ENCODE measurements at regions not wholly inside any gene's neighbourhood (a gene's known extent, or its start where the extent isn't known, plus 50 kb on each side); places are given as distances from the start of the nearest gene placed in this dataset.

GRCh38 chr20:43397147-43397546 lies 60.5 kb upstream of the SRSF6 start:
- Histone ChIP-seq H3K27me3 (ENCODE audit: control insufficient read depth in 2 of 2, insufficient read depth in 2 of 2, low read length in 2 of 2) (peaks cover 0 to 6% of the 10 kb centered on the region in 2 experiments; a peak in 1 of 5 replicates), H3K27ac (ENCODE audit: extremely low read depth, low read depth, low read length) (no peak overlapping the region), H3K4me1 (replicated peaks in 1 of 2; ENCODE audit: control insufficient read depth in 2 of 2, insufficient read depth in 2 of 2, low read length in 2 of 2) (no peaks in the 10 kb centered on the region; a peak in 2 of 5 replicates), H3K9me3 (replicated peaks; ENCODE audit: control insufficient read depth, insufficient read depth, low read depth, low read length) (no peaks in the 10 kb centered on the region), H4K20me1 (replicated peaks; ENCODE audit: control insufficient read depth, insufficient read depth, low read length) (no peaks in the 10 kb centered on the region), H3K79me2 (ENCODE audit: control insufficient read depth, insufficient read depth, low read length) (no peaks in the 10 kb centered on the region), H3K4me2 (ENCODE audit: insufficient read depth, low read length) (no peak overlapping the region), H3K9me1 (ENCODE audit: control insufficient read depth, insufficient read depth, low read length) (no peaks in the 10 kb centered on the region), H3K4me3 (no peak overlapping the region), H3K36me3 (ENCODE audit: control insufficient read depth, insufficient read depth, low read length) (no peaks in the 10 kb centered on the region), H3K9ac (ENCODE audit: insufficient read depth in 1 of 2, low read depth in 2 of 2, low read length in 2 of 2) (no peak overlapping the region), H2AFZ (ENCODE audit: low read depth, low read length) (no peak overlapping the region)
- CTCF ChIA-PET (ENCODE audit: low intra/inter-chr PET ratio): no interaction called here
- TF ChIP-seq NFE2 (IDR thresholded peaks at IDR 0.05; ENCODE audit: low read depth) (no peak), ZNF408 (CRISPR knock-in tag; IDR thresholded peaks at IDR 0.05; ENCODE audit: low read depth) (no peak), MAFK (IDR thresholded peaks at IDR 0.05; ENCODE audit: low read length) (no peak), CBX5 (IDR thresholded peaks at IDR 0.05; ENCODE audit: borderline replicate concordance, low read depth) (no peak), FOXJ3 (CRISPR knock-in tag; IDR thresholded peaks at IDR 0.05) (no peak)
- no peak for ATAC-seq
- WGBS (ENCODE audit: insufficient coverage, low coverage, missing lambda C conversion rate): 0% methylated on average over 2 of the region's 2 CpGs
- in situ Hi-C loops (cut with MboI) (no loop called here), intact Hi-C loops (cut with micrococcal nuclease) (no loop called here)
- POLR2A ChIA-PET: interaction anchor here (0.6 to 0.7 kb wide), 2 partner anchors 78 to 1378 kb away, joined by 3 to 5 read pairs; no protein-coding TSS in a partner anchor
- BruUV-seq (replicated peaks): no TSS peak
- no peak for DNase-seq (ENCODE audit: extremely low read depth in 1 of 4, low spot score in 3 of 4)
- FAIRE-seq: no peak

GRCh38 chr20:43393052-43393451 lies 64.6 kb upstream of the SRSF6 start:
- Histone ChIP-seq H3K9me1 (ENCODE audit: control insufficient read depth, insufficient read depth, low read length) (no peaks in the 10 kb centered on the region), H3K27me3 (ENCODE audit: control insufficient read depth in 2 of 2, insufficient read depth in 2 of 2, low read length in 2 of 2) (peaks cover 0 to 11% of the 10 kb centered on the region in 2 experiments; a peak in 2 of 5 replicates), H3K4me2 (ENCODE audit: insufficient read depth, low read length) (no peak overlapping the region), H3K79me2 (ENCODE audit: control insufficient read depth, insufficient read depth, low read length) (no peaks in the 10 kb centered on the region), H3K4me1 (replicated peaks in 1 of 2; ENCODE audit: control insufficient read depth in 2 of 2, insufficient read depth in 2 of 2, low read length in 2 of 2) (peaks cover 0 to 7% of the 10 kb centered on the region in 2 experiments; a peak in 2 of 5 replicates), H3K9ac (ENCODE audit: insufficient read depth in 1 of 2, low read depth in 2 of 2, low read length in 2 of 2) (no peak overlapping the region), H4K20me1 (replicated peaks; ENCODE audit: control insufficient read depth, insufficient read depth, low read length) (0 out of 2 replicates have a peak, but pooled peaks cover 4% of the 10 kb centered on the region), H3K4me3 (no peak overlapping the region), H3K27ac (ENCODE audit: extremely low read depth, low read depth, low read length) (no peak overlapping the region), H3K9me3 (replicated peaks; ENCODE audit: control insufficient read depth, insufficient read depth, low read depth, low read length) (no peaks in the 10 kb centered on the region), H2AFZ (ENCODE audit: low read depth, low read length) (no peak overlapping the region), H3K36me3 (ENCODE audit: control insufficient read depth, insufficient read depth, low read length) (no peaks in the 10 kb centered on the region)
- TF ChIP-seq TRIM24 (IDR thresholded peaks at IDR 0.05): no peak
- TF ChIP-seq ZNF316 (IDR thresholded peaks at IDR 0.05): peak; percentile 39; the same call in 1 of the 2 replicates
- TF ChIP-seq C11orf30 (IDR thresholded peaks at IDR 0.05; ENCODE audit: low read depth): peak; percentile 27
- DNase-seq (ENCODE audit: extremely low read depth in 1 of 4, low spot score in 3 of 4): no peak
- CTCF ChIA-PET (ENCODE audit: low intra/inter-chr PET ratio): no interaction called here
- in situ Hi-C loops (cut with MboI) (no loop called here), intact Hi-C loops (cut with micrococcal nuclease) (no loop called here)
- 0% methylated on average over 3 of the region's 3 CpGs for WGBS (ENCODE audit: insufficient coverage, low coverage, missing lambda C conversion rate)
- ATAC-seq: no peak
- BruUV-seq (replicated peaks): no TSS peak
- FAIRE-seq: no peak
- POLR2A ChIA-PET: interaction anchor here (0.6 to 1.0 kb wide), 2 partner anchors 9 to 260 kb away, joined by 3 to 4 read pairs; no protein-coding TSS in a partner anchor
